GM19397 (cell line): ENCODE measurements at regions not wholly inside any gene's neighbourhood (a gene's known extent, or its start where the extent isn't known, plus 50 kb on each side); places are given as distances from the start of the nearest gene placed in this dataset.

Experiments
- ATAC-seq: cut with Tn5 transposase; IDR thresholded peaks from one replicate; pipeline ENCODE4 v1.9.1; 2021; ENCODE audit warnings: mild to moderate bottlenecking, moderate library complexity; ENCODE audit not compliant: unreplicated experiment

DNA sequence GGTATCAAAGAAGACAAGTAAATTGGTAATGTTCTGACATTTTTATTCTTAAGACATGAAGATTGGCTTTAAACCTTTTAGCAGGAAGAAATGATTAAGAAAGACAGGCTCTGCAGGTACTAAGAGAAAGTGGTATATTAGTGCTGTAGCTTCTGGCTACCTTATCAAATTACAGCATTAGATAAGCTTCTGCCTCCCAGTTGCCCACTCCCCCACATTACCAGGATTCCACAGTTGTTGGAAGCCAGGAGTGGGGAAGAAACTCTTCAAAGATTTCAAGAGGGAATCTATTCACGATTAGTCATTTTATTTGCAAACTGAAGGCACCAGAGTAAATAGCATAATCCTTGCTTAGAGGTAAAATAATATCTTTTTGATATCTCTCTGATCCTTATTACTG lies 274.9 kb downstream of the LMO4 start:
- no peak for ATAC-seq

DNA sequence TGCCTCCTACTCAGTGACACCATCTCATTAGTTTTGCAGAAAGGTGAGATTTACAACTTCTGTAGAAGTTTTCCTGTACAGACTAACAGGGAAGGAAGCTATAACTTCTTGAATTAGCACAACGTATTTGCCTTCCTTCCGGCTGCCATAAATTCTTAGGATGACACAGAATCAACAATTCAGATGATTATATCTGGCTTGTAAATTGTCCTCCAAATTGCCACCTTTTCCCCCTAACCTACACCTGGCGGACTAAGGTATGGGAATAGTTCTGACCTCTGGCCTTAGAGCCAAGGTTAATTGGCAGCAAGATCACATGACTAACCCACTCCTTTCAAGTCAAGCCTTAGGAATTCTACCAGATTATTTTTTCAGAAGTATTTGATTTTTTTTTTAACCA lies 284.3 kb downstream of the LMO4 start:
- no peak for ATAC-seq

DNA sequence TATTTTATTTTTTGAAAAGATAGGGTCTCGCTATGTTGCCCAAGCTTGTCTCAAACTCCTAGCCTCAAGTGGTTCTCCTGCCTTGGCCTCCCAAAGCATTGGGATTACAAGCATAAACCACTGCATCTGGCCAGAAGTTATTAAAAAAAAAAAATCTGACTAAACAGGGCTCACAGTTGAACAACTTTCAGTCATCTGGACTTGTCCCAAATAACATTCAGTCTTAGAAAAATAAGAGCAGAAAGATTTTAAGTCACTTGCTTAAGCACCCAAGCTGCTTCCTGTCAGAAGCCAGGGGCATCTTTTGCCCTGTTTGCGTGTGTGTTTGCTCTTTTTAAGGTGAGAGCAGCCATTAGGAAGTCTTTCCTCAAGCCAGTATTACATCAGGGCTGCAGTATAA lies 286.8 kb downstream of the LMO4 start:
- ATAC-seq: no peak

DNA sequence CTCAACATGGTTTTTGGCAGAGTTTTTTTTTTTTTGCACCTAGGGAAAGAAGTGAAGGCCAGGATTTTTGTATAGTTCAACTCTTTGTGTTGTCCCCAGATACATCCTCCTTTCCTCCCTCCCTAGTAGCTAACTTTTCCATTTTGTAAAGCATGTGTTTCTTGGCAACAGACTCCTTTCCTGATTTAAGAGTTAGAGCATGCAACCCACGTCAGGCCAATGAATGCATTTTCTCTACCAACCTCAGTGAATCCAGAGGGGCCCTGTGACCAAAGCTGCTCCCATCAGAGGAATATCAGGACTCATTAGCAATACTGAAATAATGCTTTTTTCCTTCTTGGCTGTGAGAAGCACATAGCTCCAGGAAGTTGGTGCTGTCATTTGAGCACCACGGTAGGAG lies 287.2 kb downstream of the LMO4 start:
- ATAC-seq: no peak

DNA sequence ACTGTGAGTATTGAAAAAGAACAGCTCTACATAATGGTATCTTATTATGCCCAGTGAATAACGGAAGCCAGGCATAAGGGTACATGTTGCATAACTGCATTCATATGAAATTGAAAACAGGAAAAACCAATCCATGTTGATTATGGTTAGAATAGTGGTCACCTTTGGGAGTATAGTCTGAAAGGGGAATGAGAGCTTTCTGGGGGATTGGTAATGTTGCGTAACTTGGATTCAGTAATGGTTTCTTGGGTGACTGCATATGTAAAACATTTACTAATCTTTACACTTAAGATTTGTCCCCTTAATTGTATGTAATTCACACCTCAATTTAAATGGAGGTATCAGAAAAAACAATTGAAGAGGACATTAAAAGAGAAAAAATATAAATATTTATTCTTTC lies 292.1 kb downstream of the LMO4 start:
- no peak for ATAC-seq

DNA sequence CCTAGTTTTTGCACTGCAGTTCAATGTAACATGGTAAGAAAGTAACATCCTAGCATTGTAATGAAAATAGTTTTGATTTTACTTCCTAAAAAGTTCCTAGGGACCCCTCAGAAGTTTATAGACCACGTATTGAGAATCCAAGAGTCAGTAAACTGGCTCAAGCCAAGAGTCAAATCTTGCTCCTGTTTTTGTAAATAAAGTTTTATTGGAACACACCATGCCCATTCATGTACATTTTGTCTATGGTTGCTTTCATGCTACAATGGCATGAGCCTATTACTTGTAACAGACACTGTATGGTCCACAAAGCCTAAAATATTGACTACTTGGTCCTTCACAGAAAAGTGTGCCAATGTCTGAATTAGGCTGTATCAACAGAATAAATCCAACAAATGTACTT lies 301.0 kb downstream of the LMO4 start:
- no peak for ATAC-seq

DNA sequence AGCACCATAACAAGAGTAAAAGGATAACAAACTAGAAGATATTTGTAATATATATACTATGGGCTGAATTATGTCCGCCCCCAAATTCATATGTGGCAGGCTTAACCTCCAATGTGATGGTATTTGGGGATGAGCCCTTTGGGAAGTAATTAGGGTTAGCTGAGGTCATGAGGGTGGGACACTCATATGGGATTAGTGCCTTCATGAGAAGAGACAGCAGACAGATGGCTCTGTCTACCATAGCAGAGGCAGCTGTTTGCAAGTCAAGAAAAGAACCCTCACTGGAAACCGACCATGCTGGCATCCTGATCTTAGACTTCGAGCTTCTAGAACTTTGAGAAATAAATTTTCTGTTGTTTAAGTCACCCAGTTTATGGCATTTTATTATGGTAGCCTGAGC lies 303.6 kb downstream of the LMO4 start:
- ATAC-seq: no peak

DNA sequence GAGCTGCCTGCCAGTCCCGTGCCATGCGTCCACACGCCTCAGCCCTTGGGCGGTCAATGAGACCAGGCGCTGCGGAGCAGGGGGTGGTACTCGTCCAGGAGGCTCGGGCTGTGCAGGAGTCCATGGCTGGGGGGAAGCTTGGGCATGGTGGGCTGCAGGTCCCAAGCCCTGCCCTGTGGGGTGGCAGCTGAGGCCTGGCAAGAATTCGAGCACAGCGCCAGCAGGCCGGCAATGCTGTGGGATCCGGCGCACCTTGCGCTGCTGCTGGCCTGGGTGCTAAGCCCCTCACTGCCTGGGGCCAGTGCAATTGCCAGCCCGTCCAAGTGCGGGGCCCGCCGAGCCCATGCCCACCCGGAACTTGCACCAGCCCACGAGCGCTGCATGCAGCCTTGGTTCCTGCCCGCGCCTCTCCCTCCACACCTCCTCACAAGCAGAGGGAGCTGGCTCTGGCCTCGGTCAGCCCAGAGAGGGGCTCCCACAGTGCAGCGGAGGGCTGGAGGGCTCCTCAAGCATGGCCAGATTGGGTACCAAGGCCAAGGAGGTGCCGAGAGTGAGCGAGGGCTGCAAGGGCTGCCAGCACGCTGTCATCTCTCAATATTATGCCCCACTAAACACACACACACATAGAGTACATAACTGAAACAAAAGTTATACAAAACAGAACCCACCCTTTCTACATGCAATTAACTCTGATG lies 307.7 kb downstream of the LMO4 start:
- ATAC-seq: no peak

DNA sequence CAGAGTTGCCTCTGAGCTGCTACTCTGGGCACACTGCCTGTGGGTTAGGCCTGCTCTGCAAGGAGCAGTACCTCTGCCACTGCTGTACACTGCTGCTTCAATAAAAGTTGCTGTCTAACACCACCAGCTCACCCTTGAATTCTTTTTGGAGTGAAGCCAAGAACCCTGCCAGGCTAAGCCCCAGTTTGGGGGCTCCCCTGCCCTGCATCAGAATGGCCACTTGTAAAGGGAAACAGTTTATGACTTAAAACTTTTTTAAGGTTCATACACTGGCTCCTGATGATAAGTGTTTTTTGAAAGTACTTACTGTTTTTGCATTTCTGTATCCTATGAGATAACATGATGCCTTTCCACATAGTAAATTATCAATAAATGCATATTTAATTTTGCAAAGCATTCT lies 310.0 kb downstream of the LMO4 start:
- ATAC-seq: no peak

DNA sequence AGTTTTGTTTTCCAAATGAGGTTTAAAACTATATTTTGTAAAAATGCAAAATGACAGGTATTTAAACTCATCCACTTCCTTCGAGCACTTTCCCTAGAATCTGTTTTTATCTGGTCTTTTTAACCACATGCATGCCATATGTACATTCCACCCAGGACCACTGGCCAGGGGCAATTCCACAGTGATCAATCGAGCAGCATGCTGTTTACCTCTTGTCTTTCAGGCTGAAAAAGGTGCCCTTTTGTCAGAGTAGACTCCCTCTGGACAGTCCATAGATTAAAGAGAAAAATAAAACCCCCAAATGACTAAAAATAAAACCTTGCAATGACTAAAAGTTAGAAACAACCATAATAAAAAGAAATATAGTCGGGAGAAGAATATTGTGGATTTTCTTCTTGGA lies 313.3 kb downstream of the LMO4 start:
- no peak for ATAC-seq

DNA sequence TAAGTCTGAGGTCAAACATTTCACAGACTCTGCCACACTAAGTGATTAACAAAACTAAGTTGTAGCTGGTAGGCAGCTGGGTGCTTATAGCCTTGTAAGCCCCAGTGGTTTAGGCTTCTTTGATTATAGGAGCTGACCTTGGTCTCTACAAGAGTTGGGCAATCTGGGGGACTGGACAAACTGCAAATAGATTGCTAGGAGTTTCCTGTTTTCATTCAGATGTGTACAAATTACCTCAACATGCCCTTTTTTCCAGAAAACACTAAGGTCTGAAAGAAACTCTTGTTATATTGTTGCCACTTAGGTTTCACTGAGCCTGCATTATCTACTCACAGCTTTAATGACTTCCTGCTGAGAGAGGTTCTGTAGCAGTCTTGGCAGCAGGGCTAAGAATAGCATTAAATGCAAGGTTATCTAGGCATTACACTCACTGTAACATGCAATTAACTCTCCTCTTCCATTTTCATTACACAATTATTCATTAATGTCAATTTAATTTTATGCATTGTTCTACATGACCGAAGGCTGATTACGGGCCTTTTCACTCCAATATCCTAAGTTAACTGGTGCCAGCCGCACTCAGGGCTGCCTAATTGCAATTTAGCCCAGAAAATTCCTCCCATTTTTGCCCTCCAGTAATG lies 314.0 kb downstream of the LMO4 start:
- no peak for ATAC-seq

DNA sequence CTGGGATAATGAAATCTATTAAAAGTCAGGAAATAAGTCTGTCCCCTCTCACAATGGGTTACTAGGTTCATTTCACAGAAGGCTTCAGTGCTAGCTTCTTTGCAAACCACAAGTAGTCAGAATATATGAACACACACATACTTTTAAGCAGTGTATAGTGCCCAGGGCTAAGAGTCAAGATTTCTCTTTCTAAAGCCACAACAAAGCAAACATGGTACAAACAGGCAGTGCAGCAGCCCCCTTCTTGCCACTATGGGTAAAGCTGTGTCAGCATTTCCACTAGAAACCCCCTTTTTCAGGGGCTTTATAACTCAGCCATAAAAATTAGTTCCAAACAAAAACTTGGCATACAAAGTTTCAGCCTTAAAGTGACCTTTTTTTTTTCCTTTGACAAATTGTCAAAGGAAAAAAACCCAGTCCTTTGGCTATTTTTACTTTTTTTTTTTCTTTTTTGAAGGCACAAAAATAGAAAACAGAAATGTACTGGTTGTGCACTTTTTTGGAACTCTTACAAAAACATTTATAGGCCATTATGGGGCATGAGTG lies 315.4 kb downstream of the LMO4 start:
- no peak for ATAC-seq

DNA sequence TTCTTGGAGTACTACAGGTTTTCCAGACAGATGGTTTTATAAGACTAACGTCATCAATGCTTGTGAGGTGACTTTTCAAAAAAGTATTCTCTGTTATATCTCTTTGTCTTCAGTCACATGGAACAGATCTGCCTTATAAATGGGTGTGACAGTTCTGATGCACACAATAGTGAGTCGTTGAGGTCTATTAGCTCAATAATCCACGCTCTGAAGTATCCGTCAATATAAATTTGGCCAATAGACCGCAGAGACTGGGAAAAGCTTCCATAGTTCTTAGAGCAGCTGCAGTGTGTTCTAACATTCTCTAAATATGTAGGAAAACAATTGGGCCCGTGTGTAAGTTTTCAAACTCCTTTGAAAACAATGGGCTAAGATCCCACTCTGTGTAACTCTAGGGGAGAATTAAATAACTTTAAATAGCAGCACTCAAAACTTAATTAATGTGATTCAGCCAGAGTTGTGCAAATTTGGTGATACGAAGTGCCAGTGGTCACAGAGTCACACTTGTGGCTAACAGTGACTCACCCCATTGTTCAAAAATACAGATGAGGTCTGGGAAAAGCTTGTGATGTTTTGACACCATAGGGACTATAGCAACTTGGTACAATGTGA lies 316.0 kb downstream of the LMO4 start:
- ATAC-seq: no peak

DNA sequence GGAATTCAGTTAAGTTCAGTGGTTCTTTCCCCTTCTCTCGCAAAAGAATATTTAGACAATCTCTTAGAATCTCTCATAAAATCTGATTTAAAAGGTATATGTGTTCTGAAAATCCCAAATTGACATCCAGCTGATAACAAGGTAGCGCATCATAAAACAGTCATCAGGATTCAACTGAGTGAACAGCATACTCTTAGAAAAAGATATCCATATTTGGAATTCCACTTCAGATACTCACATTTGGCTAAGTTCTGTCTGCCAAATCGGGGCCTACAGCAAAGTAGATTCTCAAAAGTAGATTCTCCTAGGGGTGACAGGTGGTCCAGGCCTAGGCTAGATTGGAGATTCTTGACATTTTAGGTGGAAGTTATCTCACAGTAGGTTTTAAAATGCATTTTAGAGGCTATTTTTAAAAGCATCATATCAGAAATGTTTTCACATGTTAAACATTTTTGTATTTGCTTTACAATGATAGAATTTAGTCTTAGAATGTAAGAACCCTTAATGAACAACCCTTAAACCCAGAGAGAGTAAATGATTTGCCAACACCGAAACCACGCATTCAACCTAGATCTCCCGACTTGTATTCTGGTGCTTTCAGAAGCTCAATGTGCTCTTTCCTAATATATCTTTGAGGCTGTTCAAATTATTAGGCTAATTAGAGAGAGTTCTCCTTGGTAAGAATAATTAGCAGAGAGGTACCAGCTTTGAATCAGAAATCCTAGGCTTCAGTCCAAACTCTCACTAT lies 318.9 kb downstream of the LMO4 start:
- ATAC-seq: no peak

DNA sequence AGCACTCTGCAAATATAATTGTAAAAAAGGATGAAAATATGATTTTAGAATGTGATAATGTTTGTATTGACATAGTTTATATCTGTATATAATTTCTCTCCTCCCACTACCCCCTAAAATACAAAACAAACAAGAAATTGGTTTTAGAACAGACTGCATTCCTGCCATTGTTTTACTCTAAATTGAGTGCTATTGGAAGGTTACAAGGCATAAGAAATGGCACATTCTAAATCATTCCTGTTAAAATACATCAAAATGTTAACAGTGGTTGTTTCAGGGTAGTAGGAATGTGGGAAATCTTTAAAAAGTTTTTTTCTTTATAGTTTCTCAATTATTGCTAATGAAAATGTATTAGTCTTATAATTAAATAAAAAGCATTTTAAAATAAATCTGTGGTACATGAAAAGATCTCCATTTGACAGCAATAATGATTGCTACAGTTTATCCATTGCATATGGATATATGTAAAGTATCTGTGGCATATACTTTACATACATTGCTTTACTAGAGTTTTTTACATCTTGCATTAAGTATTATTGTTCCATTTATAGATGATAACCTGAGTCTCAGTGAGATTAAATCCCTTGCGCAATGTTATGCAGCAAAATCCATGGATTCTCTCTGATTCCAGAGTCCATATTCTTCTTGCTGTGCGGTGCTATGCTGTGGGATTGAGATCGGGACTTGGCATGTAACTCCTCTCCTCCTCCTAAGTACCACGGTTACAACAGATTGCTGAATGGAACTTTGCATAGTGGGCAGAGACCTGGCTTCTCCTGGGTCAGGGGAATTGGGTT lies 319.8 kb downstream of the LMO4 start:
- ATAC-seq: no peak

DNA sequence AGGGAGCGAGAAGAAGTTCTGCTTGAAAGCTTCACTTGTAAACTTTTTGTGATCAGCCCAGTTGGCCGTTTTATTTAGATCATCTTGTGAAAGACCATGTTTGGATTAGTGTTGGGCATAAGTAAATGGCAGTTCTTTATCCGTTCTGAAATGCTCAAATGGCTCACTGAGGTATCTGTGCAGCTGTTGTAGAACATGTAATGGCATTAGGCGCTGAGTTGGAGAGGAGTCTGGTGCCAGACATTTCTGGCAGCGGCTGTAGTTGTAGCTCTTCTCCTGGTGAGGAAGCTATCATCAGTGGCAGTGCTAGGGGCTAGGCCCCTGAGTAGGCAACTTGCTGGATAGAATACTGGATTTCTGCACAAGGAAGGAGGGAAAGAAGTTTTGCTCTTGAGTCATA lies 321.6 kb downstream of the LMO4 start:
- no peak for ATAC-seq

DNA sequence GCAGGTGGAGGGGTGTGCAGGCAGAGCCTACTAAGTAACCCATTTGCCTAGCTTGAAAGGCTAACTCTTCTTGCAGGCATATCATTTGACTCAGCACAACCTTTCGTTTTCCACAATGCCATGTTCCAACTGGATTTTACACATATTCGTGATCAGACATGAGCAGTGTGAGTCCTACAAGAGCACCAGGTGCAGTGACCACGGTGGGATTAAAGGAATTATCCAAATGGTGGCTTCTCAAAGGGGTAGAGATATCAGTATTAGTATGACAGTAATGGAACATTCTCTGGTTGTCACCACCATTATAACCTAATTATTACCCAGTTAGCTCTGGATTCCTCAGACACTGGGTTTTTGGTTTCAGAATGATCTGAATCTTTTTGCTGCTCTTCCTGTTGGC lies 323.5 kb downstream of the LMO4 start:
- ATAC-seq: no peak

DNA sequence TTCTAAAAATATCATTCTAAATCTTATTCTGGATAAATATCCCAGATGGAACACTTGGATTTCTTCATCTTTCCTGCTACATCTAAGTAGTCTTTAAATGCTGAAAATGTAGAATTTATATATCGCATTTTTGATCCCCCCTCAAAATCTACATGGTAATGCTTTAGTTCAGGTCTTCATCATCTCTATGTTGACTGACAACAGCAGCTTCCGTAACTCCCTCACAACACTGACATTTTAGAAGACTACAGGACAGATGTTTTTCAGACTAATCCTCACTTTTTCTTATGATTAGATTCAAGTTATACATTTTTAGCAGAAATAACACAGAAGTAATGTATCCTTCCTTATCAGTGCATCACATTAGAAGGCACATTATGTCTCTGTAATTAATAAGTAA lies 336.5 kb downstream of the LMO4 start:
- ATAC-seq: no peak

DNA sequence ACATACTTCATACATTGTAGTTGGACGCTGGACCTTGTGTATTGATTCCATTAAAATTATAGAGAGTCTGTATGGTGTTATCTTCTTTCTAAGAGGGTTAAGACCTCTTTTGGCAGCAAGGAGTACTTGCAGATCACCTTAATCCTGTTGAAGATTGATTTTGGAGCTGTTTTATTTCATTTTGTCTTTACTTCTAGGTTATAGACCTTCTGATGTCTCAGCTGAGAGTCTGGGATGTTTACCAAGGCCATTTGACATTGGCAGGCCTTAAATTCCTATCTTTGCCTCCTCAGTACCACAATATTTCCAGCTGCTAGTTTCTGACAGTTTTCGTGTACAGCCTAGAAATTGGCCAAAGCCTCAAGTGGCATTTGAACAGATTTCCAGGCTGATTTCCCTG lies 338.0 kb downstream of the LMO4 start:
- no peak for ATAC-seq

DNA sequence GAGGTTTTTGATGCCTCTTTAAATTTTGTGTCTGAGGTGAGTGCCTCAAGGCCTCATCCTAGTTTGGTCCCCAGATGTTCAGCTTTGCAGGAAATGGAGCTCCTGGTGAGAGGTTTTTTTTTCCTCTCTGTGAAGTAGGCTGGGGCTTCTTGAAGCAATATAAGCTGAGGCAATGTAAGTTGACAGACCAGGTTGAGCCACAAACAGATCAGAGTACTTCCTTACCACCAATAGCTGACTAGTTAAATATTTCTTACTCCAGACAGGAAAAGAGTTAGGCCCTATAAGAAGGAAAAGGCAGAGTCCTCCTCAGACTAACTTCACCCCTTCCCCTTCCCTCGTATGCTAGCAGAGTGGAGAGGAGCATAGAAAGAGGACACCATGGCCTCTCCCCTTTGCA lies 341.0 kb downstream of the LMO4 start:
- ATAC-seq: no peak

DNA sequence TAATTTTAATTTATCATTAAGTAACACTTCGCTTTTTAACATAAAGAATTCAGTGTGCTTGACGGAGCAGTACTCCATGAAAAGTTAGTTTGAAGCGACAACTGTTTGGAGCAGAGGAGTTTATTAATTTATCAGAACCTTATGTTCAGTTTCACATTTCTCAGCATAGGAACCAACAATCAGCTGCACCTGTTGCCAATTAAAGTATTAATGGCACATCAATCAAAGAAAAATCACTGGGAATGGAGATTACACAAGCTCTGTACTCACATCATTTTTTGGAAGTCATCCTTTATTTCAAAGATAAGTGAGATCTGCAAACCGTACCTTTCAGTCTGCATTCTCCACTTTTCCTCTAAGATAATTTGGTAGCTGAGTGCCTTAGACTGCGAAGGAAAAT lies 344.6 kb downstream of the LMO4 start:
- no peak for ATAC-seq
